IMR-90 (cell line): ENCODE measurements at regions not wholly inside any gene's neighbourhood (a gene's known extent, or its start where the extent isn't known, plus 50 kb on each side); places are given as distances from the start of the nearest gene placed in this dataset.

Experiments
- ATAC-seq: fragments of 200-7000 bp; cut with Tn5 transposase; 2 replicates; pipeline ENCODE4 v1.9.1; 2020; ENCODE audit warnings: low read depth, mild to moderate bottlenecking, moderate library complexity
- BruUV-seq: library from RNA; stranded (reverse); fragments of 400-500 nt; replicated peaks from 2 replicates; lab custom pipeline; 2021; lab: Mats Ljungman, UMichigan
- CTCF ChIA-PET: fragments of 300-600 bp; formaldehyde crosslinking; extraction: SDS; loops from one replicate; lab custom pipeline; 2021; ENCODE audit warnings: antibody characterized with exemption; lab: Yijun Ruan, JAX
- POLR2A ChIA-PET: fragments of 300-600 bp; sonication (Branson Sonifier 250); formaldehyde crosslinking; loops from one replicate; lab custom pipeline; 2022; ENCODE audit warnings: antibody characterized with exemption; ENCODE audit not compliant: unreplicated experiment; lab: Charles Lee
- DNase-seq: peaks from one replicate; pipeline ENCODE4 v3.0.0; 2013
- H2AFZ ChIP-seq: replicated peaks from 2 replicates; pipeline ENCODE3; 2013; ENCODE audit warnings: low read length, mild to moderate bottlenecking; ENCODE audit not compliant: poor library complexity
- H2AK5ac ChIP-seq: 2 replicates; pipeline ENCODE4 v1.6.1; 2013; ENCODE audit warnings: low read depth, low read length, inconsistent platforms
- H2AK9ac ChIP-seq: replicated peaks from 2 replicates; pipeline ENCODE3; 2013; ENCODE audit warnings: mild to moderate bottlenecking, low read depth, low read length, moderate library complexity; ENCODE audit not compliant: poor library complexity
- H2BK120ac ChIP-seq: 2 replicates; pipeline ENCODE4 v1.6.1; 2013; ENCODE audit warnings: low read depth, low read length, inconsistent platforms
- H2BK15ac ChIP-seq: 3 replicates; pipeline ENCODE4 v1.6.1; 2013; ENCODE audit warnings: low read depth, low read length, inconsistent platforms
- H2BK20ac ChIP-seq: 2 replicates; pipeline ENCODE4 v1.6.1; 2013; ENCODE audit warnings: low read depth, mild to moderate bottlenecking, inconsistent platforms, low read length, moderate library complexity
- H2BK5ac ChIP-seq: 2 replicates; pipeline ENCODE4 v1.6.1; 2013; ENCODE audit warnings: mild to moderate bottlenecking, low read depth, low read length, inconsistent platforms; ENCODE audit not compliant: poor library complexity, severe bottlenecking
- H3K14ac ChIP-seq: replicated peaks from 2 replicates; pipeline ENCODE4 v1.6.1; 2013; ENCODE audit warnings: low read depth, low read length, inconsistent platforms
- H3K18ac ChIP-seq: 2 replicates; pipeline ENCODE4 v1.6.1; 2013; ENCODE audit warnings: low read depth, low read length, control low read depth
- H3K23ac ChIP-seq: 2 replicates; pipeline ENCODE4 v1.6.1; 2013; ENCODE audit warnings: low read depth, low read length, inconsistent platforms
- H3K27ac ChIP-seq: 2 replicates; pipeline ENCODE4 v1.5.1; 2013; ENCODE audit warnings: mild to moderate bottlenecking, control low read depth, low read length; ENCODE audit not compliant: insufficient read depth
- H3K27me3 ChIP-seq: 2 replicates; pipeline ENCODE4 v1.6.1; 2013; ENCODE audit warnings: low read length; ENCODE audit not compliant: control insufficient read depth, insufficient read depth
- H3K36me3 ChIP-seq: 2 replicates; pipeline ENCODE4 v1.6.1; 2013; ENCODE audit warnings: low read length, mixed read lengths; ENCODE audit not compliant: control insufficient read depth, insufficient read depth
- H3K4ac ChIP-seq: 2 replicates; pipeline ENCODE4 v1.6.1; 2013; ENCODE audit warnings: low read depth, low read length, inconsistent platforms
- H3K4me1 ChIP-seq: 2 replicates; pipeline ENCODE4 v1.6.1; 2013; ENCODE audit warnings: low read length, mixed read lengths; ENCODE audit not compliant: control insufficient read depth, insufficient read depth
- H3K4me2 ChIP-seq: 2 replicates; pipeline ENCODE4 v1.6.1; 2013; ENCODE audit warnings: low read depth, mild to moderate bottlenecking, control low read depth, low read length, moderate library complexity
- H3K4me3 ChIP-seq: 2 replicates; pipeline ENCODE4 v1.5.1; 2013; ENCODE audit warnings: low read depth, mild to moderate bottlenecking, control low read depth, low read length, moderate library complexity; ENCODE audit not compliant: insufficient read depth
- H3K56ac ChIP-seq: 2 replicates; pipeline ENCODE4 v1.6.1; 2013; ENCODE audit warnings: low read length, inconsistent platforms; ENCODE audit not compliant: insufficient read depth; ENCODE audit errors: extremely low read depth
- H3K79me1 ChIP-seq, 2 experiments: 2 replicates each; pipeline ENCODE4 v1.6.1; 2013; ENCODE audit warnings: low read length in 2 of 2, inconsistent platforms in 1 of 2, low read depth in 1 of 2
- H3K9ac ChIP-seq: 2 replicates; pipeline ENCODE4 v1.6.1; 2013; ENCODE audit warnings: low read depth, low read length, control low read depth
- H3K9me1 ChIP-seq: 2 replicates; pipeline ENCODE4 v1.6.1; 2013; ENCODE audit warnings: low read length, inconsistent platforms; ENCODE audit not compliant: insufficient read depth
- H3K9me3 ChIP-seq: 2 replicates; pipeline ENCODE4 v1.6.1; 2013; ENCODE audit warnings: low read length; ENCODE audit not compliant: control insufficient read depth, insufficient read depth
- H4K20me1 ChIP-seq: 2 replicates; pipeline ENCODE4 v1.6.1; 2013; ENCODE audit warnings: low read length, inconsistent platforms; ENCODE audit not compliant: insufficient read depth
- H4K5ac ChIP-seq: 2 replicates; pipeline ENCODE4 v1.6.1; 2013; ENCODE audit warnings: mild to moderate bottlenecking, low read depth, low read length, control low read depth
- H4K8ac ChIP-seq, 2 experiments: 2 replicates each; pipeline ENCODE4 v1.6.1; 2013; ENCODE audit warnings: low read depth in 2 of 2, low read length in 2 of 2, control low read depth in 1 of 2, inconsistent platforms in 1 of 2
- H4K91ac ChIP-seq: 2 replicates; pipeline ENCODE4 v1.6.1; 2013; ENCODE audit warnings: low read depth, low read length, inconsistent platforms; ENCODE audit not compliant: insufficient read depth
- CHD1 ChIP-seq: IDR thresholded peaks from 2 replicates; pipeline ENCODE4 v1.6.1; 2012; ENCODE audit warnings: low read depth, low read length, improper control_type of control experiment
- FOS ChIP-seq: fragments of 150-350 bp; IDR thresholded peaks from 2 replicates; pipeline ENCODE4 v1.6.1; 2016; ENCODE audit warnings: low read depth, low read length
- MAFK ChIP-seq: IDR thresholded peaks from 2 replicates; pipeline ENCODE4 v1.6.1; 2012; ENCODE audit warnings: low read depth, low read length, improper control_type of control experiment
- MAZ ChIP-seq: IDR thresholded peaks from 2 replicates; pipeline ENCODE4 v1.6.1; 2012; ENCODE audit warnings: low read depth, mild to moderate bottlenecking, low read length, improper control_type of control experiment, moderate library complexity, borderline replicate concordance
- RAD21 ChIP-seq: IDR thresholded peaks from 2 replicates; pipeline ENCODE4 v1.6.1; 2012; ENCODE audit warnings: low read length, improper control_type of control experiment
- RCOR1 ChIP-seq: IDR thresholded peaks from 2 replicates; pipeline ENCODE4 v1.6.1; 2012; ENCODE audit warnings: mild to moderate bottlenecking, low read length, improper control_type of control experiment; ENCODE audit not compliant: insufficient replicate concordance
- WGBS, 2 experiments: methylation state at CpG; one replicate each; pipeline versions ENCODE4 v1.1.5 to v1.1.7; 2013; ENCODE audit warnings: missing lambda C conversion rate in 2 of 2; ENCODE audit not compliant: insufficient read length in 1 of 2; ENCODE audit errors: extremely low coverage in 2 of 2; 5-methylcytosine and 5-hydroxymethylcytosine counted together
- dilution Hi-C: fragments of 300-500 bp; cut with HindIII; formaldehyde crosslinking; loops from one replicate; pipeline ENCODE4 v1.14.3; 2018; ENCODE audit warnings: low sequenced_read_pairs; ENCODE audit not compliant: unreplicated experiment
- in situ Hi-C: fragments of 300-500 bp; cut with MboI; formaldehyde crosslinking; loops from 3 replicates; pipeline ENCODE4 v1.14.3; 2019; ENCODE audit warnings: low sequenced_read_pairs, inconsistent platforms, mixed read lengths
- intact Hi-C: fragments of 100-400 bp; cut with micrococcal nuclease; formaldehyde crosslinking; loops from 2 replicates; pipeline ENCODE4 v1.10.0; 2022
- TF ChIP-seq, protein P1 (sequence below): fragments of 150-350 bp; IDR thresholded peaks from 2 replicates; pipeline ENCODE4 v1.6.1; 2016; ENCODE audit warnings: low read depth, mild to moderate bottlenecking, low read length, moderate library complexity, borderline replicate concordance

GRCh38 chr12:107164392-107164791 lies 71.0 kb upstream of the CRY1 start:
- peaks cover 4% of the 10 kb centered on the region for H3K4me1 ChIP-seq
- no peak overlapping the region for H3K23ac ChIP-seq
- H2AK5ac ChIP-seq: no peak overlapping the region
- no peak overlapping the region for H3K4me3 ChIP-seq
- H3K14ac ChIP-seq: no peak overlapping the region
- no CpG with 5 or more reads among the region's 1 CpG for WGBS, 2 experiments
- no peaks in the 10 kb centered on the region for H4K20me1 ChIP-seq
- no peaks in the 10 kb centered on the region for H3K9me3 ChIP-seq
- no peak overlapping the region for H3K4me2 ChIP-seq
- TF ChIP-seq MAFK (no peak), RCOR1 (no peak), CHD1 (no peak), MAZ (no peak), FOS (no peak), RAD21 (no peak)
- TF ChIP-seq, protein P1, sequence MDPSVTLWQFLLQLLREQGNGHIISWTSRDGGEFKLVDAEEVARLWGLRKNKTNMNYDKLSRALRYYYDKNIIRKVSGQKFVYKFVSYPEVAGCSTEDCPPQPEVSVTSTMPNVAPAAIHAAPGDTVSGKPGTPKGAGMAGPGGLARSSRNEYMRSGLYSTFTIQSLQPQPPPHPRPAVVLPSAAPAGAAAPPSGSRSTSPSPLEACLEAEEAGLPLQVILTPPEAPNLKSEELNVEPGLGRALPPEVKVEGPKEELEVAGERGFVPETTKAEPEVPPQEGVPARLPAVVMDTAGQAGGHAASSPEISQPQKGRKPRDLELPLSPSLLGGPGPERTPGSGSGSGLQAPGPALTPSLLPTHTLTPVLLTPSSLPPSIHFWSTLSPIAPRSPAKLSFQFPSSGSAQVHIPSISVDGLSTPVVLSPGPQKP: no peak
- no peak overlapping the region for H4K91ac ChIP-seq
- no peaks in the 10 kb centered on the region for H3K79me1 ChIP-seq
- intact Hi-C loops: no loop called here
- H3K27ac ChIP-seq: no peak overlapping the region
- no peak overlapping the region for H2BK15ac ChIP-seq
- ChIA-PET CTCF (no interaction called here), POLR2A (no interaction called here)
- H3K36me3 ChIP-seq: no peaks in the 10 kb centered on the region
- H3K9me1 ChIP-seq: no peaks in the 10 kb centered on the region
- no peak for ATAC-seq
- in situ Hi-C loops: no loop called here
- H2AK9ac ChIP-seq: no peak overlapping the region
- H3K56ac ChIP-seq: no peak overlapping the region
- no peak overlapping the region for H3K18ac ChIP-seq
- H3K27me3 ChIP-seq: peaks cover 4% of the 10 kb centered on the region
- H2BK5ac ChIP-seq: no peak overlapping the region
- H2BK20ac ChIP-seq: no peak overlapping the region
- no peak overlapping the region for H2BK120ac ChIP-seq
- H3K9ac ChIP-seq: no peak overlapping the region
- no TSS peak for BruUV-seq
- H2AFZ ChIP-seq: no peak overlapping the region
- dilution Hi-C loops: no loop called here
- no peak overlapping the region for H3K4ac ChIP-seq
- H4K5ac ChIP-seq: no peak overlapping the region
- H4K8ac ChIP-seq: no peak overlapping the region
- DNase-seq: no peak
